Brain microvascular endothelial cell (primary cell): ENCODE measurements at regions not wholly inside any gene's neighbourhood (a gene's known extent, or its start where the extent isn't known, plus 50 kb on each side); places are given as distances from the start of the nearest gene placed in this dataset.

Experiments used
- DNase-seq: peaks from one replicate; pipeline ENCODE4 v3.0.0-alpha.2; 2020
- H3K27ac ChIP-seq: fragments of 250-450 bp; sonication (Bioruptor Pico); 2 replicates; pipeline ENCODE4 v1.5.1; 2020; ENCODE audit warnings: mild to moderate bottlenecking, moderate library complexity
- H3K27me3 ChIP-seq: fragments of 250-450 bp; sonication (Bioruptor Pico); replicated peaks from 2 replicates; pipeline ENCODE4 v1.5.1; 2020; ENCODE audit warnings: mild to moderate bottlenecking
- H3K36me3 ChIP-seq: fragments of 250-450 bp; sonication (Bioruptor Pico); replicated peaks from 2 replicates; pipeline ENCODE4 v1.5.1; 2020; ENCODE audit warnings: mild to moderate bottlenecking
- H3K4me3 ChIP-seq: 2 replicates; pipeline ENCODE4 v1.5.1; 2011; ENCODE audit warnings: low read depth, mild to moderate bottlenecking, control low read depth, low read length, moderate library complexity
- in situ Hi-C: cut with HindIII; loops from 2 replicates; pipeline ENCODE4 v1.10.0; 2017; ENCODE audit warnings: low sequenced_read_pairs, low pct_ligation_motif_present
- TF ChIP-seq, protein P1 (sequence below): IDR thresholded peaks from 2 replicates; pipeline ENCODE4 v1.5.1; 2011; ENCODE audit warnings: low read depth, mild to moderate bottlenecking, moderate library complexity, low read length, control low read depth, inconsistent platforms; ENCODE audit errors: missing control alignments

DNA sequence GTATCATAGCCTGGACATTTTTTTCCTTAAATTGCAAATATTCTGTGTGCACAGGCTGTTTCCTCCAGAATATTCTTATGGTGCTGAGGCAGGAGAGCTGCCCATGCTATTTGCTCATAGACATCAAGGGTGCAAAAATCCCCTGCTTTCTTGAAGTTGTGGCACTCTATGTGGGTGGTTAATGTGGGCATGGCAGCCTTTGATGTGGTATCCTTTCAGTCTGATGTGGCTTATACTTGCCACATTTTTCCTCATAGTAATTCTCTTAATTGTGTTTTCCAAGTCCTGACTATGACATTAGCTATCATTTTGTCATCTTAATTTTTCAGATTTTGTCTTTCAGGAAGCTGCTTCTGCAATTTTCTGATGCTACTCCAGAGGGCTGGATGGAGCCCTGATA lies 353.3 kb downstream of the YTHDC2 start:
- in situ Hi-C loops: no loop called here
- H3K4me3 ChIP-seq: no peak overlapping the region

GRCh38 chr5:113869611-113870010 lies 356.1 kb downstream of the YTHDC2 start:
- TF ChIP-seq, protein P1, sequence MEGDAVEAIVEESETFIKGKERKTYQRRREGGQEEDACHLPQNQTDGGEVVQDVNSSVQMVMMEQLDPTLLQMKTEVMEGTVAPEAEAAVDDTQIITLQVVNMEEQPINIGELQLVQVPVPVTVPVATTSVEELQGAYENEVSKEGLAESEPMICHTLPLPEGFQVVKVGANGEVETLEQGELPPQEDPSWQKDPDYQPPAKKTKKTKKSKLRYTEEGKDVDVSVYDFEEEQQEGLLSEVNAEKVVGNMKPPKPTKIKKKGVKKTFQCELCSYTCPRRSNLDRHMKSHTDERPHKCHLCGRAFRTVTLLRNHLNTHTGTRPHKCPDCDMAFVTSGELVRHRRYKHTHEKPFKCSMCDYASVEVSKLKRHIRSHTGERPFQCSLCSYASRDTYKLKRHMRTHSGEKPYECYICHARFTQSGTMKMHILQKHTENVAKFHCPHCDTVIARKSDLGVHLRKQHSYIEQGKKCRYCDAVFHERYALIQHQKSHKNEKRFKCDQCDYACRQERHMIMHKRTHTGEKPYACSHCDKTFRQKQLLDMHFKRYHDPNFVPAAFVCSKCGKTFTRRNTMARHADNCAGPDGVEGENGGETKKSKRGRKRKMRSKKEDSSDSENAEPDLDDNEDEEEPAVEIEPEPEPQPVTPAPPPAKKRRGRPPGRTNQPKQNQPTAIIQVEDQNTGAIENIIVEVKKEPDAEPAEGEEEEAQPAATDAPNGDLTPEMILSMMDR: no peak
- Histone ChIP-seq H3K27ac (no peak overlapping the region), H3K27me3 (no peaks in the 10 kb centered on the region), H3K36me3 (no peaks in the 10 kb centered on the region), H3K4me3 (no peak overlapping the region)
- in situ Hi-C loops: no loop called here
- DNase-seq: no peak

More for the DNA sequence above, 353.3 kb downstream of the YTHDC2 start:
- Histone ChIP-seq H3K36me3 (no peaks in the 10 kb centered on the region), H3K27me3 (no peaks in the 10 kb centered on the region), H3K27ac (no peak overlapping the region)
- DNase-seq: no peak
- TF ChIP-seq, protein P1: no peak

DNA sequence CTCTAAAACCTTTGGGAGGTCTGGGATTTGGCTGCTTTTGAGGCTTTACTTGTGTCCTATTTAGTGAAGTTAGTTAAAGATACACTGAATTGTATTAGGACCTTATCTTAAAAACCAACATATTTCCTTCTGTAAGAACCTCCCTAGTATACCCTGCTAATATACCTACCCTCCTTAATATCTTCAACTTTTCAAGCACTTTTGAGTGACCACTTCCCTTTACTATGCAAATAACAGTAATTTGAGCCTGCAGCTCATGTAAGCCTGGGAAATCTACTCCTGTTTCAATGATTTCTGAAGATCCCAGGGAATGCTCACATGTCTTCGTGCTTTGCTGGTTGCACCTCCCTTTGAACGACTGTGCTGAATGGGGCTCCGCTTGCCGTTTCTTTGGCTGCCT lies 358.5 kb downstream of the YTHDC2 start:
- Histone ChIP-seq H3K36me3 (no peaks in the 10 kb centered on the region), H3K27ac (no peak overlapping the region), H3K27me3 (no peaks in the 10 kb centered on the region), H3K4me3 (no peak overlapping the region)
- in situ Hi-C loops: no loop called here
- DNase-seq: no peak
- TF ChIP-seq, protein P1: no peak

DNA sequence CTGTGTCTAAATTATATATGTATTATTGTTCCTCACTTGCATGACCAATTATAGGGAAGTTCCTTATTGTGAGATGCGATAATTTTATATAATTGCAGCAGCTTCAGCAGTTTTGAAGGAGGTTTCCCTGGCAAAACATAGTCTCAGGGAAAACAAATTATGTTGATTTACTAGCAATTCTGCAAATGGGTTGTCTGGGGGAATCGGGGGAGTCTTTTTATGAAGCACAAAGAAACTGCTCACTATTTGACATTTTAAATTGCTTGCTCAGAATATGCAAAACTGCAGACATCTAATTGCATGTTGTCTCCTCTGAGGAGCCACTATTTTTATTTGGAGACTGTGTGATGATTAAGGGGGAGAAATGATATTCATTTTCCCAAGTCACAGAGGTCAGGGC lies 361.6 kb downstream of the YTHDC2 start:
- TF ChIP-seq, protein P1: no peak
- H3K27ac ChIP-seq: no peak overlapping the region
- in situ Hi-C loops: no loop called here
- no peaks in the 10 kb centered on the region for H3K36me3 ChIP-seq
- H3K4me3 ChIP-seq: no peak overlapping the region
- no peaks in the 10 kb centered on the region for H3K27me3 ChIP-seq
- no peak for DNase-seq

DNA sequence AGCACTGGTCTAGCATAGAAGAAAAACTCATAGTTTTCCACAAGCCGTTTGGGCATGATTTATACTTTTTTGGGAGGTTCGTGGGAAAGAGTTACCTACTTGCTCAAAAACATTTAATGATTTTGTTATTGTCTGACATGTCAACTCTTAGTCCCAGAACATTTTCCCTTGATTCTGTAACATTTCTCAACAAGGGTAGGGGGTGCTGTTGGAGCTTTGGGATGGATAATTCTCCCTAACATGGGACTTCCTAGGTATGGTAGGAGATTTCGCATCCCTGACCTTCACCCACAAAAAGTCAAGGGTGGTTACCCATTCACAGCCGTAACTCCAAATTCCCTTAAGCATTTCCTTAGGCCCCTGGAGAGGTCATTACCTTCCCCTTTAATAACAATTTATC lies 378.0 kb downstream of the YTHDC2 start:
- Histone ChIP-seq H3K27me3 (no peaks in the 10 kb centered on the region), H3K36me3 (no peaks in the 10 kb centered on the region), H3K4me3 (no peak overlapping the region), H3K27ac (no peak overlapping the region)
- TF ChIP-seq, protein P1: no peak
- no peak for DNase-seq
- in situ Hi-C loops: no loop called here

GRCh38 chr5:113896789-113897188 lies 383.3 kb downstream of the YTHDC2 start:
- H3K4me3 ChIP-seq: no peak overlapping the region
- no peak for DNase-seq
- TF ChIP-seq, protein P1: no peak
- in situ Hi-C loops: no loop called here
- H3K27me3 ChIP-seq: no peaks in the 10 kb centered on the region
- H3K27ac ChIP-seq: no peak overlapping the region
- H3K36me3 ChIP-seq: no peaks in the 10 kb centered on the region
